ENCODE measurements at regions not wholly inside any gene's neighbourhood (a gene's known extent, or its start where the extent isn't known, plus 50 kb on each side); places are given as distances from the start of the nearest gene placed in this dataset.

DNA sequence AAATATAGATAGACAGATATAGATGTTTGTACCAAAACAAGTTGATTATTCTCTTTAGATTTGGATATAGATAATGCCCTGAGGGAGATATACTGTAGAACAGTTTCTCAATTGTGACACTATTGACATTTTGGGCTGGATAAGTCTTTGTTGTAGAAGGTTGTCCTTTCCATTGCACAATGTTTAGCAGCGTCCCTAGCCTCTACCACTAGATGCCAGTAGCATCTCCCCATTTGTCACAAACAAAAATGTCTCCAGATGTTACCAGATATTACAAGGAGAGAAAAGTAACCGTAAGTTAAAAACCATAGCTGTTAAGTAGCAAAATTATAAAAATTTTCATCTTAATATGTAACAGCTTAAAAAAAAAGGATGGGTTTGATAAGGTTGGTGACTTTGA is 2595.3 kb downstream of the ARAP2 start:
- Mint-ChIP-seq H3K9me3 (no peaks in the 10 kb centered on the region), H3K27me3 (ENCODE audit: insufficient read depth) (no peaks in the 10 kb centered on the region; the same call in 1 of the 2 replicates), H3K4me1 (ENCODE audit: low read depth) (no peaks in the 10 kb centered on the region), H3K27ac (no peak overlapping the region), H3K36me3 (ENCODE audit: low read depth) (no peaks in the 10 kb centered on the region), H3K4me3 (no peak overlapping the region)
- DNase-seq = peak; percentile 58
- TF ChIP-seq, protein P1, sequence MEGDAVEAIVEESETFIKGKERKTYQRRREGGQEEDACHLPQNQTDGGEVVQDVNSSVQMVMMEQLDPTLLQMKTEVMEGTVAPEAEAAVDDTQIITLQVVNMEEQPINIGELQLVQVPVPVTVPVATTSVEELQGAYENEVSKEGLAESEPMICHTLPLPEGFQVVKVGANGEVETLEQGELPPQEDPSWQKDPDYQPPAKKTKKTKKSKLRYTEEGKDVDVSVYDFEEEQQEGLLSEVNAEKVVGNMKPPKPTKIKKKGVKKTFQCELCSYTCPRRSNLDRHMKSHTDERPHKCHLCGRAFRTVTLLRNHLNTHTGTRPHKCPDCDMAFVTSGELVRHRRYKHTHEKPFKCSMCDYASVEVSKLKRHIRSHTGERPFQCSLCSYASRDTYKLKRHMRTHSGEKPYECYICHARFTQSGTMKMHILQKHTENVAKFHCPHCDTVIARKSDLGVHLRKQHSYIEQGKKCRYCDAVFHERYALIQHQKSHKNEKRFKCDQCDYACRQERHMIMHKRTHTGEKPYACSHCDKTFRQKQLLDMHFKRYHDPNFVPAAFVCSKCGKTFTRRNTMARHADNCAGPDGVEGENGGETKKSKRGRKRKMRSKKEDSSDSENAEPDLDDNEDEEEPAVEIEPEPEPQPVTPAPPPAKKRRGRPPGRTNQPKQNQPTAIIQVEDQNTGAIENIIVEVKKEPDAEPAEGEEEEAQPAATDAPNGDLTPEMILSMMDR (IDR thresholded peaks at IDR 0.05) = peak; percentile 85

DNA sequence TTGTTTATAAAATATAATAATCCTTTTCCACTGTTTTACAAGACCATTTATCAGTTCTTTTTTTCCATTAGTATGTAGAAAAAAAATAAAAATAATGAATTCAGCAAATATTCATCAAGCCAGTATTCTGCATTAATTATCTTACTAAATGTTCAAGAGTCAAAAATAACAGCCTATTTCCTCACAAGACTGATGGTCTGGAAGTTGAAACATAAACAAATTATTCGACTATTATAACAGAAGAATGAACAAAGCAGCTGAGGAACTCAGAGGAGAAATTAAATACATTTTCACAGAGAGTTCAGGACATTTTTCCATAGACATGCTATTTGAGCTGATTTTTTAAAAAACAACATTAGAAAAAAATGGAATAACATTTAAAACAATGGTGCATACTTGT is 2594.8 kb downstream of the ARAP2 start:
- no peak overlapping the region for H3K27ac Mint-ChIP-seq
- H3K4me3 Mint-ChIP-seq = no peak overlapping the region
- H3K36me3 Mint-ChIP-seq (ENCODE audit: low read depth) = no peaks in the 10 kb centered on the region
- TF ChIP-seq, protein P1 (IDR thresholded peaks at IDR 0.05) = no peak
- H3K9me3 Mint-ChIP-seq = no peaks in the 10 kb centered on the region
- no peak for DNase-seq
- H3K4me1 Mint-ChIP-seq (ENCODE audit: low read depth) = no peaks in the 10 kb centered on the region
- H3K27me3 Mint-ChIP-seq (ENCODE audit: insufficient read depth) = no peaks in the 10 kb centered on the region; the same call in 1 of the 2 replicates

GRCh38 chr4:33650036-33650435 is 2594.3 kb downstream of the ARAP2 start:
- no peaks in the 10 kb centered on the region; the same call in 1 of the 2 replicates for H3K27me3 Mint-ChIP-seq (ENCODE audit: insufficient read depth)
- no peaks in the 10 kb centered on the region for H3K4me1 Mint-ChIP-seq (ENCODE audit: low read depth)
- no peak overlapping the region for H3K4me3 Mint-ChIP-seq
- no peak overlapping the region for H3K27ac Mint-ChIP-seq
- no peak for DNase-seq
- TF ChIP-seq, protein P1 (IDR thresholded peaks at IDR 0.05) = no peak
- no peaks in the 10 kb centered on the region for H3K36me3 Mint-ChIP-seq (ENCODE audit: low read depth)
- no peaks in the 10 kb centered on the region for H3K9me3 Mint-ChIP-seq

DNA sequence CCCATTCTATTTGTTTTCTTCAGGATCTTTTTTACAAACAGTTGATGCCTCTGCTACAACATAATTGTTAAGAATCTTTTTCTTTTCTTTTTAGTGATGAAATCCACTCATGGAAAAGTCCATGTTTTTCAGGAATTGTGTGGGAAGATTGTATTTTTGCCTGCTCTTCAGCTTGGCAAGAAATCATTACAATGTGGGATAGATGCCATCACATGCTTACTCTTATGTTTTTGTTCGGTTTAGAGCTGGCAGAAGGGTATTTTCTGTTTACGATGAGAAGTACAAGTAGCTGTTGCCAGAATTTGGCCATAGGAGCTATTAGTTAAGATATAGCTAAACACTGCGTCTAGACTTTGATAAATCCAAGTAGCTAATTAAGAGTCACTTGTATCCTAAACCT is 2585.3 kb downstream of the ARAP2 start:
- no peak for DNase-seq
- H3K9me3 Mint-ChIP-seq = peaks cover 10% of the 10 kb centered on the region
- H3K4me1 Mint-ChIP-seq (ENCODE audit: low read depth) = peaks cover 9% of the 10 kb centered on the region; the same call in 1 of the 2 replicates
- H3K27ac Mint-ChIP-seq = no peak overlapping the region
- TF ChIP-seq, protein P1 (IDR thresholded peaks at IDR 0.05) = no peak
- no peaks in the 10 kb centered on the region for H3K27me3 Mint-ChIP-seq (ENCODE audit: insufficient read depth)
- H3K36me3 Mint-ChIP-seq (ENCODE audit: low read depth) = no peaks in the 10 kb centered on the region
- H3K4me3 Mint-ChIP-seq = no peak overlapping the region

- H3K4me3 Mint-ChIP-seq = no peak overlapping the region
- TF ChIP-seq, protein P1 (IDR thresholded peaks at IDR 0.05) = no peak
- H3K4me1 Mint-ChIP-seq (ENCODE audit: low read depth) = peaks cover 9% of the 10 kb centered on the region; the same call in 1 of the 2 replicates
- no peak for DNase-seq
- H3K36me3 Mint-ChIP-seq (ENCODE audit: low read depth) = no peaks in the 10 kb centered on the region
- no peak overlapping the region for H3K27ac Mint-ChIP-seq
- no peaks in the 10 kb centered on the region for H3K27me3 Mint-ChIP-seq (ENCODE audit: insufficient read depth)
- H3K9me3 Mint-ChIP-seq = peaks cover 10% of the 10 kb centered on the region
These were observed 2582.7 kb downstream of the ARAP2 start for GRCh38 chr4:33661636-33662035.

DNA sequence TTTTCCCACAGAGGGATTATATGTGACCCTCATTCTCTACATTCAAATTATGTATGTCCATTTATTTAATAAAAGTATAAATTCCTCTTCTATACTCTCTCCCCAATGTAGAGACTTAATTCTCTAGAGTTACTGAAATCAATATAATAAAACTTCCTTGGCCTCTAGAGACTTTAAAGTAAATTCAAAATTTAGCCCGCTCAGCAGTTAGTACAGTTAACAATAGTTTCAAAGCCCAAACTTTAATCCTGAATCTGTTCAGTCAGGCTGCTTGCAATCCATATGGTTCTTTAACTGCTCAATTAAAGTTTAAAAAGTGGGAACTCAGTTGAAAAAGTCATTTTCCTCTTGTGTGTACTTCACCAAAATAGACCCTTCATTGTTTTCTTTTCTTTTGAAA is 2558.4 kb downstream of the ARAP2 start:
- Mint-ChIP-seq H3K4me3 (no peak overlapping the region), H3K27ac (no peak overlapping the region), H3K4me1 (ENCODE audit: low read depth) (no peaks in the 10 kb centered on the region), H3K9me3 (peaks cover 3% of the 10 kb centered on the region), H3K36me3 (ENCODE audit: low read depth) (peaks cover 3% of the 10 kb centered on the region; the same call in 1 of the 2 replicates), H3K27me3 (ENCODE audit: insufficient read depth) (no peaks in the 10 kb centered on the region)
- TF ChIP-seq, protein P1 (IDR thresholded peaks at IDR 0.05) = no peak
- DNase-seq = no peak

All from HFFc6 (cell line).